ENCODE measurements at regions not wholly inside any gene's neighbourhood (a gene's known extent, or its start where the extent isn't known, plus 50 kb on each side); places are given as distances from the start of the nearest gene placed in this dataset.

DNA sequence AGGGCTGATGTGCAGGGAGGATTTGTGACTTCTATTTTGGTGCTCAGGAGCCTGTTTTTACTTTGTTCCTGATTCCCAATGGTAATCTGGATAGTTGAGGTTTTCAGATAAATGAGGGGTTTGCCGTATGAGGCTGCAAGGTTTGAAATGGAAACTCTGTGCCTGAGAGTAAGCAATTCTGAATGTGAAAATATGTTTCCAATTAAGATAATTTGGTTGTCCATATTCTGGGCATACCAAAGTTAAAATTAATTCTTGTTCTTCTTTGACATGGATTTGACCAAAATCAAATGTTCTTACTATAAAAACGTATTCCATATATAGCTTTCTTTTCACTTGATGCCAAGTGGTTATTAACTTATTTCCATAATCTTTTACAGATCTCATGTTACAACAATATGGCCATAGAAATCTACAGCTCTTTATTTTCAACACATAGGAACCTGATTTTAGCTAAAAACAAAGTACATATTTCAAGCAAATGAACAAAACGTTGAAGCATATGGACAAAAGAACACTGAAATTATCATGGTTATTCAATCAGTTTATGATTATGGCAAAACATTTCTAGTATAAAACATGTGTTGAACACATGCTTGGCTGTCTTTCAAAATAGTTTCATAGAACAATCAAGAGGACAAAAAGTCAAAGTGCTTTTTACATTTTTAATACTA is 63.4 kb upstream of the ARHGAP28 start:
- TF ChIP-seq, protein P1, sequence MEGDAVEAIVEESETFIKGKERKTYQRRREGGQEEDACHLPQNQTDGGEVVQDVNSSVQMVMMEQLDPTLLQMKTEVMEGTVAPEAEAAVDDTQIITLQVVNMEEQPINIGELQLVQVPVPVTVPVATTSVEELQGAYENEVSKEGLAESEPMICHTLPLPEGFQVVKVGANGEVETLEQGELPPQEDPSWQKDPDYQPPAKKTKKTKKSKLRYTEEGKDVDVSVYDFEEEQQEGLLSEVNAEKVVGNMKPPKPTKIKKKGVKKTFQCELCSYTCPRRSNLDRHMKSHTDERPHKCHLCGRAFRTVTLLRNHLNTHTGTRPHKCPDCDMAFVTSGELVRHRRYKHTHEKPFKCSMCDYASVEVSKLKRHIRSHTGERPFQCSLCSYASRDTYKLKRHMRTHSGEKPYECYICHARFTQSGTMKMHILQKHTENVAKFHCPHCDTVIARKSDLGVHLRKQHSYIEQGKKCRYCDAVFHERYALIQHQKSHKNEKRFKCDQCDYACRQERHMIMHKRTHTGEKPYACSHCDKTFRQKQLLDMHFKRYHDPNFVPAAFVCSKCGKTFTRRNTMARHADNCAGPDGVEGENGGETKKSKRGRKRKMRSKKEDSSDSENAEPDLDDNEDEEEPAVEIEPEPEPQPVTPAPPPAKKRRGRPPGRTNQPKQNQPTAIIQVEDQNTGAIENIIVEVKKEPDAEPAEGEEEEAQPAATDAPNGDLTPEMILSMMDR (IDR thresholded peaks at IDR 0.05; ENCODE audit: extremely low read depth, missing control alignments) = no peak
- DNase-seq (ENCODE audit: low spot score) = no peak

DNA sequence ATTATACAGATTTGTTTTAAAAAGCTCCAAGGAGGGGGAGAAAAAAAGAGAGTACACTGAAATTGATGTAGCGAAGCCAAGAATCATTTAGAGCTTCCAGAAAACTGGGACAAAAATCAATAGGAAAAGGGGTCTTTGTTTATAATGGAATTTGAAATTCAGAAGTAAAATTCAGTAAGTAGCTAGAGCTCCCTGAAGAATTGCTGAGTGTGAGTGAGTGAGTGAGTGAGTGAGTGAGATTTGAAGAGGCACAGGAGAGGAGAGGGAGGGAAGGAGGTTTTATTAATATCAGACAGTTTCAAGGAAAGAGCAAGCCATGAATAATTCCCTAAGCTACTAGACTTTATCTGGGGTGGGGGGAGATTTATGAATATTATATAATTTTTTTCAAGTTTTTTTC is 60.7 kb upstream of the ARHGAP28 start:
- DNase-seq (ENCODE audit: low spot score) = no peak
- TF ChIP-seq, protein P1 (IDR thresholded peaks at IDR 0.05; ENCODE audit: extremely low read depth, missing control alignments) = no peak

DNA sequence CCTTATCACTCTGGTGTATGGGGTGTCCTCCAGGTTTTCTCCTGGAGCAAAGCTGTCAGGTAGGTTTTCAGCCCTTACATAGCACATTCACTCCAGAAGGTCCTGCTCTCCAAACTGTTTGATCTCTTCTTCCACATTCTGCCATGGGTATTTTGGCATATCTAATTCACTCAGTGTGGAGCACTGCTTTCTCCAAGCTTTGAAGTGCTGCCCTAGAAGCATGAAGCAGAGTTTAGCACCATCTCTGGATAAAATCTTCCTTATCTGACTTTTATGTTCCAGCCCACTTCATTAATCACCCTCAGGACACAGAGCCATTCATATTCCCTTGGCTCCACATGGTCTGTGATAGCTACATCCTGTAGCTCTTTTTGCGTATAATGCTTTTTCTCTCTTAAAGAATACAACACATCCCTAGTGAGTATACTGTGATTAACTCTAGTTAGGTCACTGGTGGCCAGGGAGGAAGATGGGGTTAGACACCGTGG is 56.7 kb upstream of the ARHGAP28 start:
- TF ChIP-seq, protein P1 (IDR thresholded peaks at IDR 0.05; ENCODE audit: extremely low read depth, missing control alignments) = no peak

DNA sequence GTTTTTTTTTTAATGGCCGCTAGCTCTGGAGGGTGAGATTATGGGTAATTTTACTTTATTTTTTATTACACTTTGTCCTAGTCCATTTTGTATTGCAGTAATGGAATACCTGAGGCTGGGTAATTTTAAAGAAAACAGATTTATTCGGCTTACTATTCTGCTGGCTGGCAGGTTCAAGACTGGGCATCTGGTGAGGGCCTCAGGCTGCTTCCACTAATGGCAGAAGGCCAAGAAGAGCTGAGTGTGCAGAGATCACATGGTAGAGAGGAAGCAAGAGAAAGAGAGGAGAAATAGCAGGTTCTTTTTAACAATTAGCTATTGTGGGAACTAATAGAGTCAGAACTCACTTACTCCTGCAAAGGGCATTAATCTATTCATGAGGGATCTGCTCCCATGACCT is 52.4 kb upstream of the ARHGAP28 start:
- TF ChIP-seq, protein P1 (IDR thresholded peaks at IDR 0.05; ENCODE audit: extremely low read depth, missing control alignments) = no peak
- no peak for DNase-seq (ENCODE audit: low spot score)

More for the DNA sequence above, 56.7 kb upstream of the ARHGAP28 start:
- no peak for DNase-seq (ENCODE audit: low spot score)

DNA sequence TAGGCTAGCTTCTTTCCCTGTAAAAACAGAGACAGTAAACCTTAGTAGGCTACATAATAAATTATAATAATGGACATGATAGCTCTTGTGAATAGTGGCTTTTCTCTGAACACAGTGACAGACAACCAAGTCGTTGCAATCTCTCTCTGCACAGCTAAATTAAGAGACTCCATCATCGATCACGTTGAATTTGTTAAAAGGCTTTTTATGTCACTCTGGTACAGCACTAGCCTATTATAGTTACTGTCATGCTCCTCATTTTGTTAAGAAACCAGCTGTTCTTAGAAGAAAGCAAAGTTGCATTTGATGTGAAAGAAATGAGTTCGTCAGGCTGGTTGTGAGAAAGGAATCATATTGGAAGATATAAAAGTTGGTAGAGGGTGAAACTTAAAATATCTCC is 50.3 kb upstream of the ARHGAP28 start:
- DNase-seq (ENCODE audit: low spot score) = no peak
- TF ChIP-seq, protein P1 (IDR thresholded peaks at IDR 0.05; ENCODE audit: extremely low read depth, missing control alignments) = no peak

Data from GM20000 (cell line).